Karpas-422 (cell line): ENCODE measurements at regions not wholly inside any gene's neighbourhood (a gene's known extent, or its start where the extent isn't known, plus 50 kb on each side); places are given as distances from the start of the nearest gene placed in this dataset.

Experiments
- DNase-seq: peaks from one replicate; pipeline ENCODE4 v3.0.0-alpha.2; 2015
- H2AFZ ChIP-seq: fragments of 200-600 bp; sonication (generic); 2 replicates; pipeline ENCODE4 v1.6.1; 2014; ENCODE audit warnings: antibody characterized with exemption, low read length, mixed read lengths
- H3K27ac ChIP-seq: fragments of 200-600 bp; sonication (generic); 2 replicates; pipeline ENCODE4 v1.5.1; 2014; ENCODE audit warnings: mild to moderate bottlenecking, low read length, moderate library complexity
- H3K27me3 ChIP-seq: fragments of 200-600 bp; sonication (generic); 2 replicates; pipeline ENCODE4 v1.6.1; 2014; ENCODE audit warnings: low read length, mixed read lengths
- H3K36me3 ChIP-seq: fragments of 200-600 bp; sonication (generic); 2 replicates; pipeline ENCODE4 v1.6.1; 2014; ENCODE audit warnings: low read length, mixed read lengths; ENCODE audit not compliant: insufficient read depth
- H3K4me1 ChIP-seq: fragments of 200-600 bp; sonication (generic); 2 replicates; pipeline ENCODE4 v1.6.1; 2014; ENCODE audit warnings: mild to moderate bottlenecking, low read length, mixed read lengths
- H3K4me2 ChIP-seq: fragments of 200-600 bp; sonication (generic); 2 replicates; pipeline ENCODE4 v1.6.1; 2014; ENCODE audit warnings: low read length, low read depth, mild to moderate bottlenecking; ENCODE audit not compliant: poor library complexity, severe bottlenecking
- H3K4me3 ChIP-seq: fragments of 200-600 bp; sonication (generic); 2 replicates; pipeline ENCODE4 v1.5.1; 2014; ENCODE audit warnings: mild to moderate bottlenecking, antibody characterized with exemption, low read length, mixed read lengths
- H3K79me2 ChIP-seq: fragments of 200-600 bp; sonication (generic); 2 replicates; pipeline ENCODE4 v1.6.1; 2014; ENCODE audit warnings: mild to moderate bottlenecking, low read length, mixed read lengths
- H3K9ac ChIP-seq: fragments of 200-600 bp; sonication (generic); 2 replicates; pipeline ENCODE4 v1.6.0; 2014; ENCODE audit warnings: low read length
- H3K9me2 ChIP-seq: fragments of 200-600 bp; sonication (generic), shearing (Covaris generic); replicated peaks from 2 replicates; pipeline ENCODE4 v1.6.0; 2014; ENCODE audit warnings: mild to moderate bottlenecking, low read length, moderate library complexity; ENCODE audit not compliant: insufficient read depth
- H3K9me3 ChIP-seq: fragments of 300-700, 200-600 bp; sonication (generic); 2 replicates; pipeline ENCODE4 v1.6.1; 2014; ENCODE audit warnings: low read length, mixed read lengths
- H4K20me1 ChIP-seq: fragments of 200-600 bp; sonication (generic); 2 replicates; pipeline ENCODE4 v1.6.1; 2014; ENCODE audit warnings: mild to moderate bottlenecking, antibody characterized with exemption, low read length, low read depth; ENCODE audit not compliant: insufficient read depth

DNA sequence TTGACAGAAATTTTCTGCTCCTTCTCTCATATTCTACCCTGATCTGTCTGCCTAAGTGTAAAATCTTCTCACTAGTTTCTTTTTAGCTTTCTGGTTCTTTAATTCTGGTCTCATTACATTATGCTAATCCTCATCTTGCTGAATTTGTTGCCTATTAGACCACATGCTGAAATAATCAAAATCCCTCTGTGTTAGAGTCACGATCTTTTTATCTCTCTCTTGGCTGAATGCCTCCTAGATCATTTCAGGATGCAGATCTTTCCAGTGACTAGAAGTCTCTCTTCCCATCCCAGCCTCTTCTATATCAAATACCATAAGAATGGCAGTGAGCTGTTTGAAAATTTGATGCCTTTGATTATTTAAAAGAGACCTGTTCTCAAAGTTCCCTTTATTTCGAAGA, 661.9 kb downstream of the SORCS1 start:
- H3K27me3 ChIP-seq, result no peaks in the 10 kb centered on the region
- no peak overlapping the region for H2AFZ ChIP-seq
- no peak overlapping the region for H3K9ac ChIP-seq
- H3K9me2 ChIP-seq, result no peaks in the 10 kb centered on the region
- H3K79me2 ChIP-seq, result no peaks in the 10 kb centered on the region
- DNase-seq, result no peak
- no peaks in the 10 kb centered on the region for H3K36me3 ChIP-seq
- peaks cover 21% of the 10 kb centered on the region for H3K9me3 ChIP-seq
- H3K4me3 ChIP-seq, result no peak overlapping the region
- H3K4me2 ChIP-seq, result no peak overlapping the region
- H3K27ac ChIP-seq, result no peak overlapping the region
- no peaks in the 10 kb centered on the region for H3K4me1 ChIP-seq
- no peaks in the 10 kb centered on the region for H4K20me1 ChIP-seq

DNA sequence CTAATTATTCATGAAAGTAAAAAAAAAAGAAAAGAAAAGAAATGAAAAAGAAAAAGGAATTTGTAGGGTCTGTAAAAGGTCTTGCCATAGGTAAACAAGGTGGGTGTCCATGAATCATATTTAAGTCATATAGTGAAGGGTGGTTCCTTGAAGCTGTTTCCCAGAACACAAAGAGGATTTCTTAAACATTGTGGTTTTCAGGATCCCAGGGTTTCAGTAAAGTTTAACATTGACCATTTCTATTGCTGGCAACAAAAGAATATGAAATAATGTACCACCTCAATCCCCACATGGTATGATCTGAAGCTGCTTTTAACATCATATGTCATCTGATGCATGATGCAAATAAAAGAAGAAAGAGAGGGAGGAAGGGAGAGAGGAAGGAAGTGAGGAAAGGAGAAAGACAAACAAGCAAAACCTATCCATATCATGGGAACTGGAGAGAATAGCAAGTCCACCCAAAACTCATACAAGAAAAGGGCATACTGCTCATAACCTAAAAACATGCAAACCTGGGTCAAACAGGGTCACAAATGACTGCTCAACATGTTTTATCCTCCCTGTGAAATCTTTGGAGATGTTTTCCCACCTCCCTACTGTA, 663.5 kb downstream of the SORCS1 start:
- Histone ChIP-seq H3K4me1 (no peaks in the 10 kb centered on the region), H3K9me2 (no peaks in the 10 kb centered on the region), H3K4me2 (no peak overlapping the region), H3K27ac (no peak overlapping the region), H3K9ac (no peak overlapping the region), H2AFZ (no peak overlapping the region), H4K20me1 (no peaks in the 10 kb centered on the region), H3K79me2 (no peaks in the 10 kb centered on the region), H3K27me3 (no peaks in the 10 kb centered on the region), H3K36me3 (no peaks in the 10 kb centered on the region), H3K4me3 (no peak overlapping the region), H3K9me3 (peaks cover 21% of the 10 kb centered on the region)
- DNase-seq, result no peak

DNA sequence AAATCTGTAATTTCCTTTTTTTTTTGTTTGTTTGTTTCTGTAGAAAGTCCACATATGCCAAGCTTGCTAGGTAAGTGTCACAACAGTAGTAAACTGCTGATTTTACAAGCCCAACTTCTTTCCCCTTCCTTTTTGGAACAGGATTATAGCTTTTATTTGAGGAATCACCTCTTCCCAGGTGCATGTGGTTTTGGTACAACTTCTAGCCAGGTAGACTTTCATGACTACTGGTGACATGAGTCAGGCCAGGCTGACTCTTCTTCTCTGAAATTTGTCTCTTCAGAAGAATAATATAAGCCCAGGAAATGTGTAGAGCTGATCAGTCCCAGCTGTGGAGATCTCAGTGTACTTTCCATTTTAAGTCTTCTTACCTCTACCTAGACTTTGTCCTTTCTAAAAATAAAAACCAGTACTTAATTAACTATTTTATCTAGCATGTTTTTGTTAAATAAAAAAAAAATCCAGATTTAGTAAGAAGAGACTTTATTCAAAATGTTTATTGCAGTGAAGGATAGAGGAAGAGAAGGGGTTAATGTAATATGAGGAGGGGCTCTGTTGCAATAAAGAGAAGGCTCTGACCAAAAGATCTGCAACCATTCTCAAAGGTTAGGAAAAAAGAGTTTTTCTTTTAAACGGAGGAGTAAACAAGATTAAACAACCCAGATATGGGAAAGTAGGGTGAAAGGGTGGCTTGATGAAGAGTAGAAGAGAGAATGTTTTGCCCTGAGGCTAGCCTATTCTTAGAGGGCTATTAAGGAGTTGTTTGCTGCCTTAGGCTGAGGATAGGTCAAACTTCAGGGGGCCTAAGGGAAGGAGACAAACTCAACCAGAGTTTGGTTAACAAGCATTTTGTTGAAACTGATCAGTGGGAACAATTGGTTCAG, 664.2 kb downstream of the SORCS1 start:
- DNase-seq, result no peak
- Histone ChIP-seq H4K20me1 (no peaks in the 10 kb centered on the region), H3K27me3 (no peaks in the 10 kb centered on the region), H3K9me2 (no peaks in the 10 kb centered on the region), H3K9me3 (peaks cover 18% of the 10 kb centered on the region), H3K4me3 (no peak overlapping the region), H3K9ac (no peak overlapping the region), H3K4me2 (no peak overlapping the region), H3K36me3 (no peaks in the 10 kb centered on the region), H3K4me1 (no peaks in the 10 kb centered on the region), H2AFZ (no peak overlapping the region), H3K79me2 (no peaks in the 10 kb centered on the region), H3K27ac (no peak overlapping the region)

DNA sequence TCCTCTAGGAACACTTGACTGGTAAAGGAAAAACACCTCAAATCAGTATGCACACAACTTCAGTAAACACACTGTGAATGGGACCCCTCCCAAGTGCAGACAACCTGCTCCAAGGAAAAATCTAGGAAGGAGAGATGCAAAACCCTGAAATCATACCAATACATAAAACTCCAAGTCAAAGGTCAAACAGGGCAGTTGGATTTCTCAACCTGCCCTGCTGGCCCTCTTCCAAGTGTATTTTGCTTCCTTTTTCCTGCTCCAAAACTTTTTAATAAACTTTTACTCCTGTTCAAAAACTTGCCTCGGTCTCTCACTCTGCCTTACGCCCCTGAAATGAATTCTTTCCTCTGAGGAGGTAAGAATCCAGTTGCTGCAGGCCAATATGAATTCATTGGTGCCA, 665.1 kb downstream of the SORCS1 start:
- Histone ChIP-seq H3K27me3 (no peaks in the 10 kb centered on the region), H3K9me3 (peaks cover 17% of the 10 kb centered on the region), H3K9ac (no peak overlapping the region), H3K27ac (no peak overlapping the region), H3K4me3 (no peak overlapping the region), H4K20me1 (no peaks in the 10 kb centered on the region), H3K79me2 (no peaks in the 10 kb centered on the region), H3K4me2 (no peak overlapping the region), H3K36me3 (no peaks in the 10 kb centered on the region), H2AFZ (no peak overlapping the region), H3K4me1 (no peaks in the 10 kb centered on the region), H3K9me2 (no peaks in the 10 kb centered on the region)
- no peak for DNase-seq

DNA sequence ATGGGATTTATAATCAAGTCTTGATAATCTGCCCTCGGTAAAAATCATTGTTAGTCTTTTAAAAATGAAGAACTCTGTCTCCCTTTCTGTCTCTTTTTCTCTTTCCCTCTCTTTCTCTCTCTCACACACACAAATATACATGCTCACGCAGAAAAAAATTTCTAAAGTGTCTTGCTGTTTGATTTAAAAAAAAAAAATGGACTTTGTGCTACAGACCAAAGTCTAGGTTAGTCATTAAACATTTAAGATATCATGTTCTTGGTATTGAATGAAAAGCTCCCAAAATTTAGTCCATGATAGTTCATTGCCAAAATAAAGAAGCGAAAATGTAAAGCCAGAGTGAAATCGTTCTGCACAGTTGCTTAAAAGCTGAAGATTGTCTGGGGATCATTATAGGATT, 665.8 kb downstream of the SORCS1 start:
- Histone ChIP-seq H4K20me1 (no peaks in the 10 kb centered on the region), H3K4me3 (no peak overlapping the region), H3K36me3 (no peaks in the 10 kb centered on the region), H3K27me3 (no peaks in the 10 kb centered on the region), H3K4me1 (no peaks in the 10 kb centered on the region), H3K9me3 (peaks cover 17% of the 10 kb centered on the region), H2AFZ (no peak overlapping the region), H3K79me2 (no peaks in the 10 kb centered on the region), H3K9ac (no peak overlapping the region), H3K27ac (no peak overlapping the region), H3K9me2 (no peaks in the 10 kb centered on the region), H3K4me2 (no peak overlapping the region)
- DNase-seq, result no peak

DNA sequence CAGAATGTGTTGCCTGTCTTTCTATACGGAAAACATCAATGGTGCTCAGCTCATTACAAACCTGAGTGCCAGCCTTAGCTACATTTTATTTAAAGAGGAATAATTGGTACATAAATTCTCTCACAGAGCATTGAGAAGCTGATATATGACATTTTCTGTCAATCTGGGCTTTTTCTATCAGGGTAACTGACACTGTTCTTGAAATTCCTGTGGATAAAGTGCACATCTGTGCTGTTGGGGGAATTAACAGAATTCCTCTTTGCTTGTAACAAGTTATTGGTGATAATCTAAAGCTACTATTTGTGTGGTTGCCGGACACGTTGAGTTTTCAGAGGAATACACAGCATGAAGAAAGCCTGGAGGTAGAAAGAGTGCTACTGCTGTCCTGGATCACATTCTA, 668.6 kb downstream of the SORCS1 start:
- Histone ChIP-seq H3K4me3 (no peak overlapping the region), H3K4me1 (no peaks in the 10 kb centered on the region), H2AFZ (no peak overlapping the region), H3K27ac (no peak overlapping the region), H3K9me2 (no peaks in the 10 kb centered on the region), H3K27me3 (no peaks in the 10 kb centered on the region), H3K9ac (no peak overlapping the region), H3K79me2 (no peaks in the 10 kb centered on the region), H3K4me2 (no peak overlapping the region), H3K36me3 (no peaks in the 10 kb centered on the region), H4K20me1 (no peaks in the 10 kb centered on the region), H3K9me3 (peaks cover 12% of the 10 kb centered on the region)
- DNase-seq, result no peak

DNA sequence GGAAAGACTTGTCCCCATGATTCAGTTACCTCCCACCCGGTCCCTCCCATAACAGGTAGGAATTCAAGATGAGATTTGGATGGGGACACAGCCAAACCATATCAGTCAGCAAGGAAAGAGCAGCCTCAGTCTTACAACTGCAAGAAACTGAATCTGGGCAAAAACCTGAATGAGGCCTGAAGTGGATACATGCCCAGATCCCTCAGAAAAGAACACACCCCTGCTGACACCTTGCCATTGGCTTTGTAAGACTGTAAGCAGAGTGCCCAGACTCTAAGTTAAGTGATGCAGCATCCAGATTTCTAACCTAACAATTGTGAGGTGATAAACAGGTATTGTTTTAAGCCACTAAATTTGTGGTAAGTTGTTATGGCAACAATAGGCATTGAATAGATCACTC, 670.8 kb downstream of the SORCS1 start:
- Histone ChIP-seq H3K4me2 (no peak overlapping the region), H3K79me2 (no peaks in the 10 kb centered on the region), H3K27ac (no peak overlapping the region), H3K27me3 (no peaks in the 10 kb centered on the region), H3K4me1 (no peaks in the 10 kb centered on the region), H3K9me3 (peaks cover 5% of the 10 kb centered on the region), H3K4me3 (no peak overlapping the region), H3K36me3 (no peaks in the 10 kb centered on the region), H3K9me2 (no peaks in the 10 kb centered on the region), H4K20me1 (no peaks in the 10 kb centered on the region), H3K9ac (no peak overlapping the region), H2AFZ (no peak overlapping the region)
- no peak for DNase-seq

DNA sequence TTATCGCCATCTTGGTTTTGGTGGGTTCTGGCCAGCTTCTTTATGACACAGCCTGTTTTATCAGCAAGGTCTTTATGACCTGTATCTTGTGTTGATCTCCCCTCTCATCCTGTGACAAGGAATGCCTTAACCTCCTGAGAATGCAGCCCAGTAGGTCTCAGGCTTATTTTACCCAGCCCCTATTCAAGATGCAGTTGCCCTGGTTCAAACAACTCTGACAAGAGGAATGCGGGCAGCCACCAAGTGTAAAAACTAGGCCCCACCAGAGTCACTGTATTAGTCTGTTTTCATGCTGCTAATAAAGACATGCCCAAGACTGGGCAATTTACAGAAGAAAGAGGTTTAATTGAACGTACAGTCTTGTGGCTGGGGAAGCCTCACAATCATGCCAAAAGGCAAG, 671.3 kb downstream of the SORCS1 start:
- Histone ChIP-seq H3K9ac (no peak overlapping the region), H2AFZ (no peak overlapping the region), H3K9me2 (no peaks in the 10 kb centered on the region), H3K9me3 (peaks cover 8% of the 10 kb centered on the region), H4K20me1 (no peaks in the 10 kb centered on the region), H3K27ac (no peak overlapping the region), H3K36me3 (no peaks in the 10 kb centered on the region), H3K4me3 (no peak overlapping the region), H3K4me2 (no peak overlapping the region), H3K27me3 (no peaks in the 10 kb centered on the region), H3K79me2 (no peaks in the 10 kb centered on the region), H3K4me1 (no peaks in the 10 kb centered on the region)
- no peak for DNase-seq
